Loucy (cell line): ENCODE measurements at regions not wholly inside any gene's neighbourhood (a gene's known extent, or its start where the extent isn't known, plus 50 kb on each side); places are given as distances from the start of the nearest gene placed in this dataset.

Source experiments
- H2AFZ ChIP-seq: fragments of 200-600 bp; sonication (generic); 2 replicates; pipeline ENCODE4 v1.6.0; 2016; ENCODE audit warnings: antibody characterized with exemption, mild to moderate bottlenecking, low read length, moderate library complexity
- H3F3A ChIP-seq: fragments of 200-600 bp; 2 replicates; pipeline ENCODE4 v1.6.0; 2016; ENCODE audit warnings: antibody characterized with exemption, low read depth, mild to moderate bottlenecking
- H3K27me3 ChIP-seq: fragments of 200-600 bp; sonication (generic); 2 replicates; pipeline ENCODE4 v1.6.1; 2014; ENCODE audit warnings: low read length, mild to moderate bottlenecking; ENCODE audit not compliant: insufficient read depth, poor library complexity, severe bottlenecking
- H3K36me3 ChIP-seq: fragments of 200-600 bp; sonication (generic); 2 replicates; pipeline ENCODE4 v1.6.1; 2016; ENCODE audit warnings: low read length; ENCODE audit not compliant: insufficient read depth
- H3K4me1 ChIP-seq: fragments of 200-600 bp; sonication (generic); 2 replicates; pipeline ENCODE4 v1.5.1; 2014; ENCODE audit warnings: low read length, mild to moderate bottlenecking; ENCODE audit not compliant: insufficient read depth, poor library complexity, severe bottlenecking
- H3K4me2 ChIP-seq: fragments of 200-600 bp; sonication (generic); 2 replicates; pipeline ENCODE4 v1.6.0; 2014; ENCODE audit warnings: antibody characterized with exemption, low read length, low read depth, mild to moderate bottlenecking; ENCODE audit not compliant: poor library complexity, severe bottlenecking
- H3K4me3 ChIP-seq: fragments of 200-600 bp; sonication (generic); 2 replicates; pipeline ENCODE4 v1.5.1; 2014; ENCODE audit warnings: low read length, mild to moderate bottlenecking, mixed read lengths; ENCODE audit not compliant: poor library complexity, severe bottlenecking
- H3K79me2 ChIP-seq: fragments of 200-600 bp; sonication (generic); 2 replicates; pipeline ENCODE4 v1.6.1; 2014; ENCODE audit warnings: low read length; ENCODE audit not compliant: insufficient read depth
- H3K9ac ChIP-seq: fragments of 200-600 bp; sonication (generic); 2 replicates; pipeline ENCODE4 v1.6.0; 2014; ENCODE audit warnings: mild to moderate bottlenecking, low read depth, low read length, moderate library complexity; ENCODE audit not compliant: poor library complexity, severe bottlenecking
- H3K9me2 ChIP-seq: fragments of 200-600 bp; sonication (generic); replicated peaks from 2 replicates; pipeline ENCODE4 v1.6.1; 2016; ENCODE audit warnings: low read depth, low read length, mixed read lengths
- H3K9me3 ChIP-seq: fragments of 200-600 bp; sonication (generic); 2 replicates; pipeline ENCODE4 v1.6.1; 2014; ENCODE audit warnings: mild to moderate bottlenecking, antibody characterized with exemption, low read length, low read depth; ENCODE audit not compliant: insufficient read depth
- H4K20me1 ChIP-seq: fragments of 200-600 bp; sonication (generic); 2 replicates; pipeline ENCODE4 v1.6.0; 2014; ENCODE audit warnings: antibody characterized with exemption, low read length, mild to moderate bottlenecking; ENCODE audit not compliant: insufficient read depth, poor library complexity, severe bottlenecking
- CTCF ChIP-seq: fragments of 200-600 bp; sonication (generic); conservative IDR thresholded peaks from 2 replicates; pipeline ENCODE4 v1.5.1; 2014; ENCODE audit warnings: mild to moderate bottlenecking, antibody characterized with exemption, low read length
- EZH2phosphoT487 ChIP-seq: fragments of 200-600 bp; IDR thresholded peaks from 2 replicates; pipeline ENCODE4 v1.6.1; 2018; ENCODE audit warnings: antibody characterized with exemption, mild to moderate bottlenecking, moderate library complexity, borderline replicate concordance

GRCh38 chr6:27059621-27060425, 187.7 kb upstream of the PRSS16 start:
- no peaks in the 10 kb centered on the region for H3K36me3 ChIP-seq
- no peaks in the 10 kb centered on the region for H3K27me3 ChIP-seq
- no peaks in the 10 kb centered on the region for H3K4me1 ChIP-seq
- no peaks in the 10 kb centered on the region for H3K79me2 ChIP-seq
- H3K4me2 ChIP-seq = no peak overlapping the region
- no peaks in the 10 kb centered on the region for H3K9me2 ChIP-seq
- H3K9me3 ChIP-seq = no peaks in the 10 kb centered on the region
- H2AFZ ChIP-seq = no peak overlapping the region
- H4K20me1 ChIP-seq = no peaks in the 10 kb centered on the region
- TF ChIP-seq CTCF (no peak), EZH2phosphoT487 (no peak)
- H3K9ac ChIP-seq = no peak overlapping the region
- H3F3A ChIP-seq = no peaks in the 10 kb centered on the region
- no peak overlapping the region for H3K4me3 ChIP-seq

DNA sequence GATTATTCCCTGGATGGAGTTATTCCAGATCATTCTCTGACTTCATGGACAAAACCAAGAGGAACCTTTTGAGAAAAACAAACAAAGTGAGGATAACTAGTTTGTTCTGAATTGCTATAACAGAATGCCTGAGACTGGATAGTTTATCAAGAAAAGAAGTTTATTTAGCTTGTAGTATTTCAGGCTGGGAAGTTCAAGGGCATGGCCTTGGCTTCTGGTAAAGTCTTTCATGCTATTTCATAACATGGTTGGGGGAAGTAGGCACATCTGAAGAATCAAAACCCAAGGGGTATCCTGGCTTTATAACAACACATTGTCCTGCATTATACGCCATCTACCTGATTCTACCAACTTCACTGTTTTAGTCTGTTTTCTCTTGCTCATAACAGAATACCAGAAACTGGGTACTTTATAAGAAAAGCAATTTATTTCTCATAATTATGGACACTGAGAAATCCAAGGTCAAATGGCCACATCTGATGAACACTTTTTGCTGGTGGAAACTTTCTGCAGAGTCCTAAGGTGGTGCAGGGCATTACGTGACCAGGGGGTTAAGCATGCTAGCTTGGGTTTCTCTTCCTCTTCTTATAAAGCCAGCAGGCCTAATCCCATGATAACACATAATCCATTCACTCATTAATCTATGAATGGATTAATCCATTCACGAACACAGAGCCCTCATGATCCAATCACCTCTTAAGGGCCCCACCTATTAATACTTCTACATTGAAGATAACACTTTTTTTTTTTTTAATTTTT, 186.1 kb upstream of the PRSS16 start:
- H3K79me2 ChIP-seq = no peaks in the 10 kb centered on the region
- H3K4me3 ChIP-seq = no peak overlapping the region
- H3F3A ChIP-seq = no peaks in the 10 kb centered on the region
- no peaks in the 10 kb centered on the region for H3K36me3 ChIP-seq
- TF ChIP-seq EZH2phosphoT487 = no peak
- TF ChIP-seq CTCF = no peak
- no peaks in the 10 kb centered on the region for H3K4me1 ChIP-seq
- no peaks in the 10 kb centered on the region for H4K20me1 ChIP-seq
- H3K27me3 ChIP-seq = no peaks in the 10 kb centered on the region
- no peaks in the 10 kb centered on the region for H3K9me2 ChIP-seq
- no peaks in the 10 kb centered on the region for H3K9me3 ChIP-seq
- H3K9ac ChIP-seq = no peak overlapping the region
- no peak overlapping the region for H2AFZ ChIP-seq
- H3K4me2 ChIP-seq = no peak overlapping the region

GRCh38 chr6:27062755-27063154, 184.7 kb upstream of the PRSS16 start:
- Histone ChIP-seq H3K9me3 (no peaks in the 10 kb centered on the region), H3K36me3 (no peaks in the 10 kb centered on the region), H3K4me3 (no peak overlapping the region), H3F3A (no peaks in the 10 kb centered on the region), H3K9me2 (no peaks in the 10 kb centered on the region), H3K79me2 (no peaks in the 10 kb centered on the region), H3K4me1 (no peaks in the 10 kb centered on the region), H3K27me3 (no peaks in the 10 kb centered on the region), H3K4me2 (no peak overlapping the region), H2AFZ (no peak overlapping the region), H3K9ac (no peak overlapping the region), H4K20me1 (no peaks in the 10 kb centered on the region)
- TF ChIP-seq CTCF (no peak), EZH2phosphoT487 (no peak)
